Adipocyte (in vitro differentiated cells): ENCODE measurements at regions not wholly inside any gene's neighbourhood (a gene's known extent, or its start where the extent isn't known, plus 50 kb on each side); places are given as distances from the start of the nearest gene placed in this dataset.

Source experiments
- DNase-seq: peaks from one replicate; pipeline ENCODE4 v3.0.0-alpha.2; 2015; ENCODE audit warnings: low read depth
- H3K27me3 ChIP-seq: replicated peaks from 2 replicates; pipeline ENCODE4 v1.7.0; 2013; ENCODE audit warnings: mild to moderate bottlenecking, low read length, moderate library complexity; ENCODE audit not compliant: control insufficient read depth, insufficient read depth
- H3K36me3 ChIP-seq: 2 replicates; pipeline ENCODE4 v1.7.0; 2013; ENCODE audit warnings: low read length, mild to moderate bottlenecking, moderate library complexity; ENCODE audit not compliant: control insufficient read depth, insufficient read depth, severe bottlenecking
- H3K4me1 ChIP-seq: 2 replicates; pipeline ENCODE4 v1.7.0; 2013; ENCODE audit warnings: mild to moderate bottlenecking, low read length, moderate library complexity; ENCODE audit not compliant: control insufficient read depth, insufficient read depth
- H3K4me3 ChIP-seq: 2 replicates; pipeline ENCODE4 v1.7.0; 2013; ENCODE audit warnings: mild to moderate bottlenecking, low read length, moderate library complexity
- H3K9ac ChIP-seq: 2 replicates; pipeline ENCODE4 v1.7.0; 2013; ENCODE audit warnings: mild to moderate bottlenecking, low read length, moderate library complexity
- H3K9me3 ChIP-seq: 2 replicates; pipeline ENCODE4 v1.7.0; 2013; ENCODE audit warnings: mild to moderate bottlenecking, low read length, moderate library complexity; ENCODE audit not compliant: control insufficient read depth

GRCh38 chr3:150080058-150080730 lies 109.5 kb upstream of the PFN2 start:
- Histone ChIP-seq H3K27me3 (no peaks in the 10 kb centered on the region), H3K9ac (peak overlapping the region; percentile 21), H3K4me1 (peaks cover 28% of the 10 kb centered on the region), H3K36me3 (no peaks in the 10 kb centered on the region), H3K4me3 (no peak overlapping the region), H3K9me3 (peaks cover 12% of the 10 kb centered on the region)
- DNase-seq, result peak; percentile 19

GRCh38 chr3:150079029-150079739 lies 108.5 kb upstream of the PFN2 start:
- Histone ChIP-seq H3K9ac (peak overlapping the region; percentile 21), H3K9me3 (peaks cover 12% of the 10 kb centered on the region), H3K4me3 (no peak overlapping the region), H3K27me3 (no peaks in the 10 kb centered on the region), H3K36me3 (no peaks in the 10 kb centered on the region), H3K4me1 (peaks cover 32% of the 10 kb centered on the region)
- peak; percentile 80 for DNase-seq

GRCh38 chr3:150077581-150078247 lies 107.0 kb upstream of the PFN2 start:
- Histone ChIP-seq H3K4me3 (no peak overlapping the region), H3K27me3 (no peaks in the 10 kb centered on the region), H3K4me1 (peaks cover 23% of the 10 kb centered on the region), H3K9ac (no peak overlapping the region), H3K36me3 (no peaks in the 10 kb centered on the region), H3K9me3 (peaks cover 12% of the 10 kb centered on the region)
- peak; percentile 34 for DNase-seq

- Histone ChIP-seq H3K36me3 (no peaks in the 10 kb centered on the region), H3K9me3 (peaks cover 12% of the 10 kb centered on the region), H3K27me3 (no peaks in the 10 kb centered on the region), H3K9ac (no peak overlapping the region), H3K4me1 (peaks cover 23% of the 10 kb centered on the region), H3K4me3 (no peak overlapping the region)
- no peak for DNase-seq
Measured at GRCh38 chr3:150077107-150077506, 106.4 kb upstream of the PFN2 start.

- DNase-seq, result no peak
- no peaks in the 10 kb centered on the region for H3K27me3 ChIP-seq
- H3K9ac ChIP-seq, result no peak overlapping the region
- H3K4me1 ChIP-seq, result peaks cover 23% of the 10 kb centered on the region
- H3K4me3 ChIP-seq, result no peak overlapping the region
- H3K36me3 ChIP-seq, result no peaks in the 10 kb centered on the region
- H3K9me3 ChIP-seq, result peaks cover 12% of the 10 kb centered on the region
Measured at GRCh38 chr3:150076443-150076842, 105.7 kb upstream of the PFN2 start.

- Histone ChIP-seq H3K9me3 (peaks cover 12% of the 10 kb centered on the region), H3K4me3 (no peak overlapping the region), H3K27me3 (no peaks in the 10 kb centered on the region), H3K4me1 (peaks cover 23% of the 10 kb centered on the region), H3K36me3 (no peaks in the 10 kb centered on the region), H3K9ac (no peak overlapping the region)
- no peak for DNase-seq
Measured at GRCh38 chr3:150075417-150075865, 104.7 kb upstream of the PFN2 start.

GRCh38 chr3:150074697-150075416 lies 104.2 kb upstream of the PFN2 start:
- Histone ChIP-seq H3K4me1 (peaks cover 19% of the 10 kb centered on the region), H3K9ac (no peak overlapping the region), H3K36me3 (no peaks in the 10 kb centered on the region), H3K27me3 (no peaks in the 10 kb centered on the region), H3K4me3 (peak overlapping the region; percentile 7), H3K9me3 (peaks cover 12% of the 10 kb centered on the region)
- DNase-seq, result no peak

GRCh38 chr3:150074277-150074676 lies 103.6 kb upstream of the PFN2 start:
- Histone ChIP-seq H3K4me1 (peaks cover 13% of the 10 kb centered on the region), H3K9me3 (peaks cover 12% of the 10 kb centered on the region), H3K36me3 (no peaks in the 10 kb centered on the region), H3K9ac (no peak overlapping the region), H3K4me3 (peak overlapping the region; percentile 7), H3K27me3 (no peaks in the 10 kb centered on the region)
- no peak for DNase-seq

GRCh38 chr3:150073513-150073912 lies 102.8 kb upstream of the PFN2 start:
- Histone ChIP-seq H3K36me3 (no peaks in the 10 kb centered on the region), H3K9me3 (peaks cover 12% of the 10 kb centered on the region), H3K4me3 (no peak overlapping the region), H3K27me3 (no peaks in the 10 kb centered on the region), H3K4me1 (peaks cover 6% of the 10 kb centered on the region), H3K9ac (no peak overlapping the region)
- no peak for DNase-seq

- Histone ChIP-seq H3K4me3 (no peak overlapping the region), H3K36me3 (no peaks in the 10 kb centered on the region), H3K9me3 (peaks cover 12% of the 10 kb centered on the region), H3K27me3 (peaks cover 3% of the 10 kb centered on the region), H3K4me1 (peaks cover 3% of the 10 kb centered on the region), H3K9ac (no peak overlapping the region)
- peak; percentile 37 for DNase-seq
Measured at GRCh38 chr3:150073031-150073430, 102.3 kb upstream of the PFN2 start.

GRCh38 chr3:150072576-150072975 lies 101.9 kb upstream of the PFN2 start:
- peaks cover 12% of the 10 kb centered on the region for H3K9me3 ChIP-seq
- no peaks in the 10 kb centered on the region for H3K36me3 ChIP-seq
- no peak overlapping the region for H3K9ac ChIP-seq
- H3K4me1 ChIP-seq, result peaks cover 3% of the 10 kb centered on the region
- no peak overlapping the region for H3K4me3 ChIP-seq
- no peak for DNase-seq
- peaks cover 3% of the 10 kb centered on the region for H3K27me3 ChIP-seq
